AG08395 (cell line): ENCODE measurements at regions not wholly inside any gene's neighbourhood (a gene's known extent, or its start where the extent isn't known, plus 50 kb on each side); places are given as distances from the start of the nearest gene placed in this dataset.

Source experiments
- DNase-seq: peaks from one replicate; pipeline ENCODE4 v3.0.0; 2012; ENCODE audit warnings: mixed read lengths, low spot score

DNA sequence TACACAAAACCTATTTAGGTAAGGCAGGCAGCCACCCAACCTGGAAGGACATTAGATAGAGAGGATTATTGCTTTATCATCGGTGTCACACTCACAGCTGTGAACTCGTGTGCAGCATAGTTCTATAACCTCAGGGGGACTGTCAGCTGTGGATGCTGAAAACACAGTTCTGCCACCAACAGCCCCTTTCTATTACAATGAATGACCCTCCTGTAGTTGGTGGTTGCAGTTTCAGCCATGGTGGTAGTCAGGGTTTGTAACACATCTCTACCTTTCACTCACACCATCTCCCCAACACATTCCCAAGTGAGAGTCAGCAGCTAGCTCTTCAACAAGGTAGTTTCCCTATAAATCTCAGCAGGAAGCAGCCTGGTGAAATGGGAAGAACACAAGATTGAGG lies 136.8 kb downstream of the ZC3H11B start:
- no peak for DNase-seq

DNA sequence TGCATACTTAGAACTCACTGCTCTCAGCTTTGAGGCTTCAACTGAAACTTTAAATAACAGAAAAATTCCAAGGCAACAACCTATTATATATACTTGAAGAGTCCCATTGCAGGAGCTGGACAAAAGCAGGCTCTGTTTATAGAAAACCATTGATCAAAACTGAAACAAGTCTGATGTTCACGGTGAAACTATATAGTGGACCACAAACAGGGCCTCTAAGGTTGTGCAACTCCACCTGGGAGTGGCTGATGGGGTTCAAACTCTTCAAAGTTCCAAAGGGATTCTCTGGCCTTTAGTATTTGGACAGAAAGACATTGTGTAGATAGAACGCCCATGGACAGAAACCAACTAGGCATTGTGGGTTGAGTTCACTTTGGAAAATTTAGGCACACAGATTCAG lies 140.3 kb downstream of the ZC3H11B start:
- DNase-seq = no peak

DNA sequence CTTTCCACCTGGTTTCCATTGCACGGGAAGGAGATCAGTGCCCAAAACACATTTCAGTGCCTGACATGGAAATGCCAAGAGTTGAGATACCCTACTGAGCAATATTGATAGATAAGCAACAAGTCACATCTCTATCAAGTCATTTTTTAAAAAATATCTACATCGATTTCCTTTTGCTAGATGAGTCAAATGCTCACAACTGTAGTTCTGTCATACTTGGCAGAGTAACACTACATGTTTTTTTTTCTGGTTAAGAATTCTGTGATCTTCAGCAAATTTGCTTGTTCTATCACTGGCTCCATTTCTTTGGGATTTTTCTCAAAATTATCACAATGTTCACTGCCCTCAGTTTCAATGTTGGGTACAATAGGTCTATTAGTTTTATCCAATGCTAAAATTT lies 145.4 kb downstream of the ZC3H11B start:
- peak; percentile 24 for DNase-seq

DNA sequence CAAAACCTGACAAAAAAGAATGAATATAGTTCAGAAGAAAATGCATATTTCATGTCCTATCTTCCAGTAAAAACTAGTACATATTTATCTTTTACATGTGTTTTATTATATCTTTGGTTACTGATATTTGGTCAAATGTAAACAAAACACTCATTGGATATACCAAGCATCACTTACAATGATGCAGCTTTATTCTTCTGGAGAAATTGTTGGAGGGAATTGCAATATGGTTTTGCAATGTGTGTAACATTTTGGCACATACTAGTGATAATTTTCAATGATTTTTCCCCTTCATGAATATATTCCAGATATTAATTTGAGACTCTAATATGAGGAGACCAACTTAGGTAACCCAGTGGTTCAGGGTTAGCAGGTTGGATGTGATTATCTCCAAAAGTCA lies 146.1 kb downstream of the ZC3H11B start:
- no peak for DNase-seq

DNA sequence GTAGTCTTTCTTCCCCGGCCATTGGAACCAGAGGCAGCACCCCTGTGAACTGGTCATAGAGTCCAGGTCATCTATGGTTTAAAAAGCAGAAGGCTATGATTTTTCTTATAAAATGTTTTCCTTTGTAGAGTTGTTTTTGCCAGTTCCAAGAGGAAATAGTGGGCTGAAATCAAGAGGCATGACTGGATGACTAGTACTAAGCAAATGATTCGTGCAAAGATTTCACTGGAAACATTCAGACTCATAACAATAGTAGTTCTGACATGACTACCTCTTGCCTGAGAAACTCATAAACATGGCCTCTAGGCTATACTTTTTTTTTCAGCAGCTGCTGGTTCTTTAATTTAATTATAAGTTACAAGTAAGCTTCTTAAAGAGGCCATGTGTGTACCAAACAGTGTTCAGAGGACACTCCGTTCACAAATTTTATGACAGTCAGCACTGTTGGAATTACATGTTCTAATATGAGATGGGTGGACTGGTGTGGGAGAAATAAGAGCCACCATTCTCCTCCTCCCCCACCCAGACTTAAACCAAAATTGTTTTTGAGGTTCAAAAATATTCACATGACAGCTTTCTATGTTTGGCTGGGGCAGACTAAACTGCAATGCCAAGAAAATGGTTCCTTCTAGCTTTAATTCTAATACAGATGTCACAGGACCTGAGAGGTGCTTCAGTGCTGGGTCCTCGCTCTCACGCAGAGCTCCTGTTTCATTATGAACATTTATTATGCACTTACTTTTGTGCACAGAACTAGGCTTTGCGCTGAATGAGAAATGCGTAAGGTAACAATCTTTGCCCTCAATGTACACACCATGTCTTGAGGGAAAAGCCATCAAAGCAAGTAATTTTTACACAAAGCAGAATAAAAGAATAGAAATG lies 147.5 kb downstream of the ZC3H11B start:
- DNase-seq = peak; percentile 69

DNA sequence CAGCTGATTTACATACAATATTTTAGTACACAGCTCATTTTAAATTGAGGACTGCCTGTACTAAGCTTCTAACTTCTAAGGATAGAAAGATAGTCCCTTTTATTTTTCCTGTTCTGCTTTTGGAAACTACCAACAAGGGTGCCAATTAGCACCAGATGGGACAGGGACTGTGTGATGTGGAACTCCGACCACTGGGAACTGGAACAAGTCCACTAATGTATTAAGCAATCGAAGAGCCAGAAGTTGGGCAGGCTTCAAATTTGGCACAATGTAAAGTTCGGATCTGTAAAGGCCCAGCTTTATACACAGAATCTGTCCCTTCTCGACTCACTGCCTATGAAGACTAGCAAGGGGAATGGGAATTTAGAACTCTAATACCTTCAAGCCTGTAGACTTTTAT lies 149.3 kb downstream of the ZC3H11B start:
- peak; percentile 44 for DNase-seq

DNA sequence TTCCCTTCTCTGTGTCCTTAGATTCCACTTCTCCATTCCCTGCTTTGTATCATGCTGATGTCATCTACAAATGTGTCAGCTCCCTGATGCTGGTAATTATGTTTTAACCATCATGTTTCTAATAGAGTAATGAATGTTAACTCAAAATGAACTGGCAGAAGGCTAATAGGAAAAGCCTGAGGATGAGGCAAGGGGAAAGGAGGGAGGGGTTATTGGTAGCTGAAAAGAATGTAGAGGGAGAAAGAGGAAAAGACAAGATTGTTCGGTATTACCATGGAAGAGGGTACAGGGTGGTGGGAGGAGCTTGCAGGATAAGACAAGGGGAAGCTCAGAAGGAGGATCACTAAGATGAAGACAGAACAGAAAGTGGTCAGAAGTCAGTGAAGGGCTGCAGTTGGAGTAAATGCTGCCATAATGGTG lies 150.9 kb downstream of the ZC3H11B start:
- DNase-seq = no peak

DNA sequence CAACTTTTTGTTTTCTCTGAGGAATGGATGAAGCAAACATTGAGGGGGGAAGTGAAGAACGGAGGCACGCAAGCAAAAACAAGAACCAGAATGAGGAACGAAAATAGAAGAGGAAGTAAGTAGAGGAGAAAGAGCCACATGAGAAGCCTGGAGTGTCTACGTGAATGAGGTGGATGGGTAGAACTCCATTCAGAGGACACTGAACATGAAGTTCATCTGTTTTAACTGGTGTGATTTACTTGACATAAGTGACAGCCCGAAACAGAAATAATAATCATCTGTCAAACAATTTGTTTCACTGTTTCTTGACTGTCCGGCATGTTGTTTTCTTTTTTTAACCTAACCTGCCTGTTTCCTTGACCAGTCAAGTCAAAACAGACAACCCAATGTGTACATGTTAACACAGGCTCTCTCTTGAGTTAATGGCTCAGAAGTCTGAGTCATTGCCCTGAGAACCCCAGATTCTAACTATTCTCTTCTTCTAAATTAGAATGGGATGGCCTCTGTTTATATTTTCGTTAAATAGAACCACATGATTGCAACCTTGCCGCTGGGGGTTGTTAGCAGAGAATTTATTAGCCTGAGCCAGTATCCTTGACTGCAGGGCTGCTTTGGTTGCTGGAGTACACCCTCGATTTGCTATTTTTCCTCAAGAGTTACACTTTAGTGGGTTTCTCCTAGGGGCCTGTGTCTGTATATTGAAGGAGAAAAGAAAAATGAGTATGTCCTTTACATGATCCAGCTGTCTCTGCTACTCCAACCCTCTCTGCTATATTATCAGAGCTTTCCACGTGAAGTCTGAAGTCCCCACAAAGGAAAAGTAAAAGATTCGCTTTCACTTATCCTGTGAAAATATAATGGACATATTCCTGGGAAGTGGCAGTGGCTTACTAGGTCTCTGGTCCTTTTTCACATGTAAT lies 151.7 kb downstream of the ZC3H11B start:
- peak; percentile 65 for DNase-seq

DNA sequence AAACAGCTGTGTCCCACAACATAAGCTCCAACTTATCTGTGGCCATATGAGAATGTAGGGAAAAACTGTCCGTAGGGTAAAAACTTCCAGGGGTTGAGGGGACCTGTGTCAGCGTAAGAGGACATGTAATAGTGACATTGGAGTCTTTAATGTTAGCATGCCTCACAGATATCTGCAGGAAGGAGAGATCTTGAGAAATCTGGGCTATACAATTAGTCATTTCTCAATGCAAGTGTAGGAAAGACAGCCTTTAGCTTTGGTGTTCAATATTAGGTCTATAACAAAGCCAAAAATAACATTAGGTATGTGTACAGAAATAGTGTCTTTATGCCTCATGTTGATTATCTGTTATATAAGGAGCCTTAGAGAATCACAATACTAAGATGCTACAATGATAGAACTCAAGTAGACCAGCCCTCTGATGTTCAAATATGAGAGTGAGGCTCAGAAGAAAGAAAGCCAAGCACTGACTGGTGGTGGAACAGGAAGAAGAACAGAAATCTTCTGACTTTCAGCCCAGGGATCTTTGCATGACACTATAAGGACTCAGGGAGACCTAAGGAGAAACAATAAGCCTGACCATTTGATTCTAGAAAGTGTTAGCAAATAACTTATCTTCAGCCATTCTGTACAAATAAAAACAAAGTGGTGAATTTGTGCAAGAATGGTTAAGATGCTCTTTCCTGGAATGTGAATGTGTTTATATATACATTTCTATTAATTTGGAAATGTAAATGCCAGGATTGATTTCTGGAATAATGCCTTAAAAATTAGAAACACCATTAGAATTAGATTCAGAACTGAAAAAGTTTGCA lies 152.6 kb downstream of the ZC3H11B start:
- DNase-seq = no peak

DNA sequence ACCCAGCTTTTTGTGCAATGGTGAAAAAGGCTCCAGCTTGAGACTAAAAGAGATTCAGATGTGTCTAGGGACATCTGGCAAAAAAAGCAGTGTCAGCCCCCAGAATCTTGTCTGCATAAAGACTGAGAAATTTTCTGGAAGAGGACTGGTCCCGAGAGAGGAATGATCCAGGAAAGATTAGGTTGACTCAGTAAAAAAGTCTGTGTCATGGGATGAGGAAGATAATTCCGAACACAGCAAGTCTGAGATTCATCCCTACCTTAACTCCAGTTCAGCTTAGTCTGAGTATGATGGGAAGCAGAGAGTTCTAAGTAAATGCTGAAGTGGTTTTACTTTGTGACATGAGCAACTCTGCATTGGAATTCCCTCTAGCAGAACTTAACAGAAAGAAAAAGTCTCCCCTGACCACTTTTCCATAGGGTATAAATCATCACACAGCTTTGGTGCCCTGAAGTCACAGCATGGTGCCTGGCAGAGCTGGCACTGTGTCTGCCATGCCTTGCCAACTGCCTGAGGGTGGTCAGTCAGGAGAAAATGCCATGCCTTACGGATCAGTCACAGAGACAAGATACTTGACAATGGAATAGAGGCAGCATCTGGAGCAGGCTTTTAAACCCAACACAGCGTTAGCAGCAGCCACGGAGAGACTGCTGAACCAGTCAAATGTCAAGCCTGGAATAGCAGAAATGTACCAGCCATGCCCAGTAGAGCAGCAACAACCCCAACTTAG lies 153.4 kb downstream of the ZC3H11B start:
- peak; percentile 25 for DNase-seq

DNA sequence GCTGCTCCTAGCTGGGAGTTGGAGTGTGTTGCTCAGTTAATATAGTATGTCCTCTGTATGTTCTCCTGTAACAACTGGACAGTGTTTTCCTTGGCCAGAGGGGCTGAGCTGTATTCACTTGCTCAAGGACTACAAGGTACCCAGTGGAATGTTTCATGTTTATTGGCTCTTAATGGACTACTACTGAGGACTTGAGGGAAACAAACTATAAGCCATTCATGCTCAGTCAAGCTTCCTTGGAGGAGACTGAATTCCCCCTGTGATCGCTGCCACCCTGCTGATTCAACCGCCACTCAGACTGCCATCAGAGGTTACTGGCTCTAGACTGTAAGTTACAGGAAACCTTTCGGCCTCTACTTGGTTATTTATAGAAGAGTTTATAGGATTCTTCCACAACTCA lies 166.6 kb downstream of the ZC3H11B start:
- DNase-seq = no peak

DNA sequence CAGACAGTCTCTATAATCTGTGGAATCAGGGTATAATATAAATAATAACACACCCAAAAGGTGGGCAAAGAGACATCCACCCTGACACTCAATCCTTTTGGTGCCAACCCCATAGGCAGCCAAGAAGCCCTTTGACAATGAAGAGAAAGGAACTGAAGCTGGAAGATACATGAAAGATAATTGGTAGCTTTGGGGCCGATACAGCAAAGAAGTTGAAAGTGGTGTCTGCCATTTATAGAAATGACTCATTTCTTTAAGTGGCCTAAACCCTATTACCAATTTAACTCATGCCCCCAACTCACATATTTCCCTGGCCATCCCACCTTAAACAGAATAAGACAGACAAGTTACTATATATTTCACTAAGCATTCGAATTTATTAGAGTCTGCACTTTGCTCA lies 167.0 kb downstream of the ZC3H11B start:
- no peak for DNase-seq

DNA sequence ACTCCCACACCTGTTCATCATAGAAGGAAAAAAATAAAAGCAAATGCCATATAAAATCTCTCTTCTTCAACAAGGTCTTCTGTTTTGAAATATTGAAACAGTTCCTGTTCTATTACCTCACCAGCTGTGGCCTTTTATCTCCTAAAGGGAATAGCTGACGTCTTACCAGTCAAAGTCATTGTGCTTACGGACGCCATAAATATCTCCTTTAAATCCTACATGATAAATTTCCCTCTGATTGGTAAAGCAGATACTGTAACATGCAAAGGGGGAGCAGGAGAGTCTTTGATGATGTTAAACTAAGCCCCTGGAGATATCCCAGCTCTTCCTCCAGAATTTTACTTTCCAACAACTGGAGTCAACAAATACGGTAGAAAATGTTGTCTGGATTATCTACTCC lies 168.4 kb downstream of the ZC3H11B start:
- DNase-seq = no peak

DNA sequence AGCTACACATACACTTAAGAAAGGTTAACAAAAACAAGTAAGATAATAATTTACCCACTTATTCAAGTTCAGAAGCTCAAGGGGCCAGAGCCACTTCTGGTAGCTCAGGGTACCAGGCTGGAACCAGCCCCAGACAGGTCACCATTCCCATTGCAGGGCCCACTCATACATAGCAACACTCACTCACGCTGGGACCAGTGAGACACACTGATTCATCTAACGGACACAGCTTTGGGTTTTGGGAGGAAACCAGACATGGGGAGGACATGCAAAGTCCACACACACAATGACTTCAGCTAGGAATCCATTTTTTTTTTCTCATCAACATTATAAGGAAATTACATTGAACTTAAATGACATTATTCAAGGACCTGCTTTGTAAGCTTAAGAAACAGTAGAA lies 169.1 kb downstream of the ZC3H11B start:
- peak; percentile 36 for DNase-seq

DNA sequence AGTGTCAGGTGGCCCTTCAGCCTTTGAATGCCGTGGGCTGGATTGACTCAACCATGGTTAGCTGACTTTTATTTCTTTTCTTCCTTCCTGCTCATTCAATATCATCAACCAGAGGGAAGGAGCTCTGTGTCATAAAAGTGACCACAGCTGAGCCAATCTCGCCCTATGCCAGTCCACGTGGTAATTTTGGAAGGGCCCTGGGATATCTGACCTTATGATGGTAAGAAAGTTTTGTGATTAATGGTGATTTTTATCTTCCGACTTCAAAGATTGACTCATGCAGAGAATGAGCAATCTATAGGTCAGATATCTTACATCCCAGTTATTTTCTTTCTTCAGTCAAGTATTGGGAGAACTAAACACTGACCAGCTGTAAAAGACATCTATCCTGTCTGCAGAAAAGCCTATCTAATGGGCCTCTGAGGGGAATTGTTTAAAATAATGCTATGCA lies 170.3 kb downstream of the ZC3H11B start:
- DNase-seq = peak; percentile 28

DNA sequence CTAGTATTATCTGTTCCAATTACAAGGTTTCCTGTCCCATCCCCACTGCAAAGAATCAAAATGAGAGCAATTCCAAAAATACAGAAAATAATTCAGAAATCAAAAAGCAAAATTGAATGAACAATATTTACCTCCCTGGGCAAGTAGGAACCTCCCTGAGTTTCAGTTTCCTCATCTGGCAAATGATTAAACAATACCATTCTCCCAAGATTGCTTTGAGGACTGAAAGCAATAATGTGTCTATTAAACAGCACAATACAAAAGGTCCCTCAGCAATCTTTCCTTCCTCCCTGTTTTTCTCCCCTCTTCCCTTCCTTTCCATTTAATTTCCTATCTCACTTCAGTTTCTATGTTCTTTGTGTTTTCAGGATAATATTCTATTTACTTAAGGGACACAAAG lies 171.0 kb downstream of the ZC3H11B start:
- DNase-seq = no peak

DNA sequence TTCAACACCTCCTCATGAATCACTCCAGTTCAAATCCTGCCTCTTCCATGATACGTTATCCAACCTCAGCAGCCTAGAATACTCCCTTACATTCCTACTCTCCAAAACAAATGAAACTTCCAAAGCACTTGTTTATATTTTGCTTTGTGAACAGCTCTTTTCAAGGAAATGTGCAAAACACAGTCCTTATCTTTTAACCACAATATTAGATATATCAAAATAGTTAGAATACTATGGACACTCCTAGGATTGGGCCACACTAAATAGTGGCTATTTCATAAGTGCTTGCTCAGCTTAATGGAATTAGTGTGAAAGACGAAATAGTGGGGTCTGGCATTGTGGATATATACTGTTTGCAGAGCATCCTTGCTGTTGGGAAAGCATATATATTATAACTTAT lies 173.5 kb downstream of the ZC3H11B start:
- no peak for DNase-seq

DNA sequence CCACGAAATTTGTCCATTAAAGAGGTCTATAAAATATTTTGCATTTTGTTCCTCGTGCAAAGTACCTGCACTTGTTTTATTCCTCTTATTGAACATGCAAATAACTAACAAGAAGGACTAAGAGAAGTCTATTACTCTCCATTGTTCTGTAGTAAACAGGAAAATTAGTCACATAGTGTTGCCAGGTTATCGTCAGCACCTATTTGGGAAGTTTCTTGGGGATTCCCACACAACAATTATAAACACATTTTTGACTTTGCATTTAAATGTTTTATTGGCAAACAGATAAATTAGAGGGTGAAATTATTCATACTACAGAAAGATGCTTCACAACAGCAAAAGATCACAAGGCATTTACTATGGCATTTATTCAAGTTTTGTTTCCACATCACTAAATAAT lies 174.5 kb downstream of the ZC3H11B start:
- DNase-seq = no peak

DNA sequence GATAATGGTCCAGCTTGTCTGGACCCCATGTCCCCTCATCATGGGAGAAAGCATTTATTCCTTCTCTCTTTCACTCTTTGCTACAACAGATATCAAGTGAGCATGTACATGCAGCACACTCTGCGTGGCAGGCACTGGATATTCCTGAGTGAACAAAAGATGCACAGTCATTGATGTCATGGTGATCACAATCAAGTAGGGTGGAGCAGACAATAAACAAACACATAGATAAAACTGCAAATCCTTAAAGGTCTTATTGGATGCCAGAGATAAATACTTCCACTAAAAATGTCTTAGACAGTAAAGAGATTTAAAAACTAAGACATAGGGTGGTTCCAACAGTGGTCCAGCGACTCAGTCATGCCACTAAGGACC lies 178.0 kb downstream of the ZC3H11B start:
- no peak for DNase-seq

DNA sequence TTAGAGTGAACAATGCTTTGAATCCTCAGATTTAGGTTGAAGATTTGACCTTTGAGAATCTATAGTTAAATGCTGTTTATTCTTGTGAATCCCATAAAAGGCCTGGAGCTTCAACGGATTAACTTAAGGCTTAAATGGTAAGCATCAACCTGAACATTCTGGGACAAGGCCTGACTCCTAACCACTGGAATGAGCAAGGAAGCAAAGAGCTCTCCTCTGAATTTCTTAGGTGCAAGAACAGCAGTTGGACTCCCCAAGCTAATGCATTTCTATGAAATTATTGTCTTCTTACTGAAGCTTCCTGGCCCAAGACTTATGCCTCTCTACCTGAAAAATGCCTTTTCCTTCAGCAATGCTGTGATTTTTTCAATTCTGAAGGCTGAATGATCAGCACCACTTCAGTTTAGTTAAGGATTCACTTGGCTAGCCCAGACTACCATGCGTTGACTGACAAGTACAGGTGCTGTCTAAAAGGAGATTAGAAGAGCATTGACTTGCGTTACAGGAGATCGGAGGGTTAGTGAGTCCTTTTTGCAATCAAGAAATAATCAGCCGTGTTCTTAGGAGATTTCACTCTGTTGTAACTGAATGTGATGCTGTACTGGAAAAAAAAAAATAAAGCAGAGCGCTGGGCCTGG lies 178.5 kb downstream of the ZC3H11B start:
- DNase-seq = no peak
